K562 (cell line): ENCODE measurements at regions not wholly inside any gene's neighbourhood (a gene's known extent, or its start where the extent isn't known, plus 50 kb on each side); places are given as distances from the start of the nearest gene placed in this dataset.

Source experiments
- ATAC-seq: fragments of 200-7000 bp; cut with Tn5 transposase; 3 replicates; pipeline ENCODE4 v1.9.1; 2020; ENCODE audit warnings: moderate library complexity
- BruUV-seq: library from RNA; stranded (reverse); fragments of 400-500 nt; replicated peaks from 2 replicates; lab custom pipeline; 2021; lab: Mats Ljungman, UMichigan
- CTCF ChIA-PET: fragments of 300-600 bp; formaldehyde crosslinking; extraction: SDS; loops from one replicate; lab custom pipeline; 2021; ENCODE audit warnings: low intra/inter-chr PET ratio; lab: Yijun Ruan, JAX
- POLR2A ChIA-PET: fragments of 300-600, 350-650 bp; sonication (Branson Sonifier 250); formaldehyde crosslinking; extraction: SDS; loops from one replicate; lab custom pipeline; 2021; ENCODE audit warnings: antibody characterized with exemption, inconsistent platforms; lab: Yijun Ruan, JAX
- DNase-seq, 4 experiments: peaks; one replicate each; pipeline versions ENCODE4 v3.0.0 to v3.0.0-alpha.2; 2011 to 2018; ENCODE audit warnings: low spot score in 3 of 4, mixed read lengths in 3 of 4; ENCODE audit errors: extremely low read depth in 1 of 4
- FAIRE-seq: peaks from 2 replicates; lab custom pipeline; 2011; peaks lifted over from hg19 to GRCh38; lab: Jason Lieb, UNC
- H2AFZ ChIP-seq: 2 replicates; pipeline ENCODE4 v1.6.0; 2011; ENCODE audit warnings: low read depth, low read length, control low read depth, inconsistent platforms
- H3K27ac ChIP-seq: fragments of 200-600 bp; 3 replicates; pipeline ENCODE4 v1.8.0; 2011; ENCODE audit warnings: low read depth, mild to moderate bottlenecking, control low read depth, inconsistent platforms, low read length, moderate library complexity, mixed read lengths; ENCODE audit errors: extremely low read depth
- H3K27me3 ChIP-seq, 2 experiments: fragments of 300-600 bp in 1 of 2; 2 replicates in 1 of 2; 3 replicates in 1 of 2; pipeline versions ENCODE4 v1.6.0 to v1.8.0; 2011; ENCODE audit warnings: inconsistent platforms in 2 of 2, low read length in 2 of 2, mild to moderate bottlenecking in 1 of 2, mixed read lengths in 1 of 2, moderate library complexity in 1 of 2; ENCODE audit not compliant: control insufficient read depth in 2 of 2, insufficient read depth in 2 of 2
- H3K36me3 ChIP-seq: fragments of 300-600 bp; 3 replicates; pipeline ENCODE4 v1.8.0; 2011; ENCODE audit warnings: mild to moderate bottlenecking, low read length, inconsistent platforms; ENCODE audit not compliant: control insufficient read depth, insufficient read depth
- H3K4me1 ChIP-seq, 2 experiments: fragments of 200-600 bp in 1 of 2; replicated peaks in 1 of 2; 2 replicates in 1 of 2; 3 replicates in 1 of 2; pipeline versions ENCODE4 v1.5.1 to v1.8.0; 2011; ENCODE audit warnings: inconsistent platforms in 2 of 2, low read length in 2 of 2, mild to moderate bottlenecking in 1 of 2, mixed read lengths in 1 of 2, moderate library complexity in 1 of 2; ENCODE audit not compliant: control insufficient read depth in 2 of 2, insufficient read depth in 2 of 2
- H3K4me2 ChIP-seq: 2 replicates; pipeline ENCODE4 v1.6.1; 2011; ENCODE audit warnings: low read length, control low read depth, inconsistent platforms, mixed read lengths; ENCODE audit not compliant: insufficient read depth
- H3K4me3 ChIP-seq: fragments of 200-600 bp; sonication (generic), shearing (Covaris generic); 2 replicates; pipeline ENCODE4 v1.5.1; 2016; ENCODE audit warnings: control low read depth, inconsistent platforms
- H3K79me2 ChIP-seq: fragments of 200-600 bp; 3 replicates; pipeline ENCODE4 v1.8.0; 2011; ENCODE audit warnings: low read length, inconsistent platforms; ENCODE audit not compliant: control insufficient read depth, insufficient read depth
- H3K9ac ChIP-seq, 2 experiments: 2 replicates each; pipeline versions ENCODE4 v1.6.0 to v1.6.1; 2011; ENCODE audit warnings: low read depth in 2 of 2, low read length in 2 of 2, control low read depth in 1 of 2, inconsistent platforms in 1 of 2, mild to moderate bottlenecking in 1 of 2, mixed read lengths in 1 of 2; ENCODE audit not compliant: insufficient read depth in 1 of 2
- H3K9me1 ChIP-seq: one replicate; pipeline ENCODE4 v1.6.0; 2011; ENCODE audit warnings: inconsistent platforms, mild to moderate bottlenecking, low read length, moderate library complexity; ENCODE audit not compliant: control insufficient read depth, insufficient read depth
- H3K9me3 ChIP-seq: replicated peaks from 2 replicates; pipeline ENCODE4 v1.5.1; 2011; ENCODE audit warnings: low read depth, low read length, inconsistent platforms; ENCODE audit not compliant: control insufficient read depth, insufficient read depth
- H4K20me1 ChIP-seq: replicated peaks from 2 replicates; pipeline ENCODE4 v1.6.1; 2011; ENCODE audit warnings: low read length, inconsistent platforms, mixed read lengths; ENCODE audit not compliant: control insufficient read depth, insufficient read depth
- ARID1B ChIP-seq: fragments of 450-650 bp; IDR thresholded peaks from 2 replicates; pipeline ENCODE4 v1.6.1; 2016; ENCODE audit warnings: antibody characterized with exemption, mild to moderate bottlenecking, inconsistent platforms
- CBFA2T2 ChIP-seq: fragments of 450-650 bp; conservative IDR thresholded peaks from 2 replicates; pipeline ENCODE4 v1.6.1; 2017; ENCODE audit warnings: mild to moderate bottlenecking
- DMBX1 ChIP-seq: fragments of 250-450 bp; sonication (Bioruptor Pico); IDR thresholded peaks from 2 replicates; pipeline ENCODE4 v1.8.0; 2022; ENCODE audit warnings: inconsistent platforms, mild to moderate bottlenecking, moderate library complexity, borderline replicate concordance
- HDAC1 ChIP-seq, 2 experiments: fragments of 450-650 bp; IDR thresholded peaks; 2 replicates each; pipeline ENCODE4 v1.6.1; 2016 to 2017; ENCODE audit warnings: inconsistent platforms in 1 of 2, mild to moderate bottlenecking in 1 of 2, moderate library complexity in 1 of 2
- JUNB ChIP-seq: fragments of 450-650 bp; formaldehyde crosslinking; conservative IDR thresholded peaks from 2 replicates; pipeline ENCODE4 v1.4.0; 2020; ENCODE audit warnings: mild to moderate bottlenecking
- TCF3 ChIP-seq: sonication (generic); formaldehyde crosslinking; IDR thresholded peaks from 2 replicates; pipeline ENCODE4 v1.4.0; 2020; ENCODE audit warnings: mild to moderate bottlenecking, missing genetic modification reagents
- YY1 ChIP-seq, 3 experiments: IDR thresholded peaks; 2 replicates each; pipeline ENCODE4 v1.6.1; 2011; ENCODE audit warnings: low read length in 2 of 3, mild to moderate bottlenecking in 2 of 3, moderate library complexity in 2 of 3, borderline replicate concordance in 1 of 3, control low read depth in 1 of 3, low read depth in 1 of 3; ENCODE audit not compliant: insufficient read depth in 3 of 3, insufficient replicate concordance in 2 of 3, control insufficient read depth in 1 of 3, insufficient read length in 1 of 3; ENCODE audit errors: extremely low read depth in 1 of 3
- ZFP30 ChIP-seq: fragments of 250-450 bp; sonication (Bioruptor Pico); IDR thresholded peaks from 2 replicates; pipeline ENCODE4 v1.8.0; 2022; ENCODE audit warnings: moderate library complexity, mild to moderate bottlenecking, inconsistent platforms, borderline replicate concordance
- ZNF311 ChIP-seq: fragments of 250-450 bp; sonication (Bioruptor Pico); IDR thresholded peaks from 2 replicates; pipeline ENCODE4 v1.4.0; 2020; ENCODE audit warnings: mild to moderate bottlenecking, moderate library complexity
- ZNF644 ChIP-seq: fragments of 200-800 bp; sonication (Bioruptor generic); IDR thresholded peaks from 2 replicates; pipeline ENCODE4 v1.6.1; 2016; ENCODE audit warnings: low read depth, missing genetic modification characterization, missing compliant biosample characterization
- WGBS: fragments of 100-300 bp; shearing (Covaris generic); methylation state at CpG from one replicate; pipeline ENCODE4 v1.1.6; 2016; ENCODE audit warnings: low coverage, mixed read lengths; ENCODE audit not compliant: insufficient coverage; ENCODE audit errors: missing lambda C conversion rate; 5-methylcytosine and 5-hydroxymethylcytosine counted together
- in situ Hi-C: fragments of 300-500 bp; cut with MboI; formaldehyde crosslinking; loops from 4 replicates; pipeline ENCODE4 v1.15.0; 2018; ENCODE audit warnings: inconsistent platforms, mixed read lengths
- intact Hi-C: fragments of 100-400 bp; cut with micrococcal nuclease; formaldehyde crosslinking; loops from 2 replicates; pipeline ENCODE4 v1.14.2; 2022

DNA sequence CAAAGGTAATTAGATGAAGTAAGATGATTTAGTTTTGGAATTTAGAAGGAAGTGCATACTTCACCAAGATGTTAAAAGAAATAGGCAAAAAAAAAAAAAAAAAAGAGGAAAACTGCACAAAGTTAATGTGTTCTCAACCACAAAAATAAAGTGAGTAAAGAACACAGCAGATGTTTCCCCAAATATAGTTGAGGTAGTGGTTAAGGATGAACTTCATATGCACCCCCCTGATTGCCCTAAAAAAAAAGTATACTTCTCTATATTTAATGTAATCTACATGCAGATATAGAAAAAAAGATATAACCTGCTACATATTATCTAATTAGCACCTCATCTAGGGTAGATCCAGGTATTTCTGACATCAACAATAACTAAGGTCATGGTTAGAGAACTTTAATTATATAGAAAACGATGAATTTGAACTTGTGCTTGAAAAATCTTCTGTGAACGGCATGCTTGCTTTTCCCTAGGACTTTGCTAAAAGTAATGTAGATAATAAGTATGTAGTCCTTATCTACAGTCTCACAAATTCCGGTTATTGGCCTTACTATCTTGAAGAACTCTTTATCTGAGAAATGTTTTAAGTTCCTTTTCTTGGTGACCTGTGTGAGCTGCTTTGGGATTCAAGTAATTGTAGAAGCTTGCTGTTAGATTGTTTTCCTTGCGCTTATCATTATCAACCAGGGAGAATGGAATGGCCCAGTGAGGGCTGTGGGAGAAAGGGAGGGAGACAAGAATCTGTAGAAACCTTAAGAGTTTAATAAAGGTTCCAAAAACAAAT is 70.1 kb upstream of the LRRC7 start (continued):
- TF ChIP-seq ARID1B (peak; percentile 69), CBFA2T2 (peak; percentile 30; the same call in 1 of the 2 replicates), TCF3 (CRISPR knock-in tag) (0 out of 2 replicates have a peak, but pooled peaks have one; percentile 12), ZFP30 (no peak)

DNA sequence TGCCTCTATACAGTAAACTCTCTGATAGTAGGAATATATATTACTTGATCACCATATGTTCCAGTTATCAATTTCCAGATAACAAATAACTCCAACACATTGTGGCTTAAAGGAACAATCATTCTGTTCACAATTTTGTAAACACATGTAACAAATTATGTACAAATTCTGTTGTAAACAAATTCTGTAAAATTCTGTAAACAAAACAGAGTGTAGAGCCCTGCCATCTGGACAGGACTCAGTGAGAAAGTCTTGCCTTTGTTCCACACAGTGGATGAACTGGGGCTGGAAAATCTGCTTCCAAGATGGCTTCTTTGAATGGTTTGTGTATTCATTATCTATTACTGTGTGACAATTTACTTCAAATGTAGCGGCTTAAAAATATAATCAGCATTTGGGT is 69.0 kb upstream of the LRRC7 start:
- Histone ChIP-seq H3K4me3 (no peak overlapping the region), H2AFZ (peak overlapping the region; percentile 87), H3K9me3 (no peaks in the 10 kb centered on the region), H3K79me2 (no peaks in the 10 kb centered on the region), H4K20me1 (no peaks in the 10 kb centered on the region), H3K4me2 (0 out of 2 replicates have a peak overlapping the region, but pooled peaks have one; percentile 33), H3K27ac (peak overlapping the region; percentile 72)
- POLR2A ChIA-PET: no interaction called here
- intact Hi-C loops (no loop called here), in situ Hi-C loops (no loop called here)
- FAIRE-seq (no peak), ATAC-seq (peak; percentile 43; the same call in 2 of the 3 replicates)
- BruUV-seq: no TSS peak
- TF ChIP-seq DMBX1 (CRISPR knock-in tag): 0 out of 2 replicates have a peak, but pooled peaks have one; percentile 20
- TF ChIP-seq HDAC1 (IDR thresholded peaks at IDR 0.05): no peak
- peak in 1 of 3 experiments; percentile 35 for TF ChIP-seq YY1 (IDR thresholded peaks at IDR 0.05; ENCODE audit: borderline replicate concordance in 1 of 3, control insufficient read depth in 1 of 3, extremely low read depth in 1 of 3, insufficient read depth in 3 of 3, insufficient read length in 1 of 3, insufficient replicate concordance in 2 of 3, low read depth in 1 of 3, low read length in 2 of 3)
- TF ChIP-seq ZNF311 (CRISPR knock-in tag): peak; percentile 52; the same call in 1 of the 2 replicates
- no peak for TF ChIP-seq ZNF644
- no peak for TF ChIP-seq JUNB (CRISPR knock-in tag)
- TF ChIP-seq, all 486 proteins: peak for 3
- Histone ChIP-seq H3K36me3 (no peaks in the 10 kb centered on the region), H3K9me1 (no peaks in the 10 kb centered on the region), H3K9ac (peak overlapping the region in 1 of 2 experiments; percentile 27; a peak in 2 of 4 replicates), H3K27me3 (no peaks in the 10 kb centered on the region), H3K4me1 (peaks cover 5 to 9% of the 10 kb centered on the region in 2 experiments; a peak in 4 of 5 replicates)
- WGBS: 16% methylated on average over 1 of the region's 1 CpG
- no peak for DNase-seq
- CTCF ChIA-PET: no interaction called here
